B cell (primary cell): ENCODE measurements at regions not wholly inside any gene's neighbourhood (a gene's known extent, or its start where the extent isn't known, plus 50 kb on each side); places are given as distances from the start of the nearest gene placed in this dataset.

ENCODE experiments used
- CTCF ChIP-seq: fragments of 200-600 bp; IDR thresholded peaks from one replicate; pipeline ENCODE4 v1.8.0; 2022; ENCODE audit warnings: antibody characterized with exemption, mild to moderate bottlenecking
- EZH2 ChIP-seq: IDR thresholded peaks from 2 replicates; pipeline ENCODE4 v1.6.1; 2012; ENCODE audit warnings: borderline replicate concordance, low read depth, mild to moderate bottlenecking, moderate library complexity, low read length; ENCODE audit not compliant: insufficient read depth, poor library complexity, severe bottlenecking

- TF ChIP-seq CTCF = no peak
- no peak for TF ChIP-seq EZH2
Measured at GRCh38 chr3:84904816-84905555, 53.8 kb upstream of the CADM2 start.
